Left kidney (tissue), 1 donor: ENCODE measurements at regions not wholly inside any gene's neighbourhood (a gene's known extent, or its start where the extent isn't known, plus 50 kb on each side); places are given as distances from the start of the nearest gene placed in this dataset.

Experiments
- DNase-seq: peaks from one replicate; pipeline ENCODE4 v3.0.0-alpha.2; 2013

DNA sequence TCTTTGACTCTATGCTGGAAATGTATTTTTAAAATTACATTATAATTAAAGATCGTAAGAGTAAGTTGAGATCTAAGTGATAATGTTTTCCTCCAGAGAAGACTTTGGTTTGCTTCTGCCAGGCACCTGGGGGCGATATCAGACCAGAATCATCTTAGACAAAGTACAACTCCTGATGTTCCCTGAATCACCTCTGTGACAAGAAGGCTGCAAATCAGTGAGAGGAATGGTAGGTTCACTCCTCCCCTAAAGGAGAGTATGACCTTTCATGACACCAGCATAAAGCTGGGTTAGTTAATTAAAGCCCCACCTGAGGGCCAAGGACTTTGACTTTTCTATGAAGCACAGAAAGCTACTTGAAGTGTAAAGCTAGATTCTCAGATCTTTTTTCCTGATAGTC, 114.4 kb upstream of the DTNA start:
- DNase-seq = peak; percentile 21

GRCh38 chr18:34598120-34598635, 111.9 kb upstream of the DTNA start:
- no peak for DNase-seq

DNA sequence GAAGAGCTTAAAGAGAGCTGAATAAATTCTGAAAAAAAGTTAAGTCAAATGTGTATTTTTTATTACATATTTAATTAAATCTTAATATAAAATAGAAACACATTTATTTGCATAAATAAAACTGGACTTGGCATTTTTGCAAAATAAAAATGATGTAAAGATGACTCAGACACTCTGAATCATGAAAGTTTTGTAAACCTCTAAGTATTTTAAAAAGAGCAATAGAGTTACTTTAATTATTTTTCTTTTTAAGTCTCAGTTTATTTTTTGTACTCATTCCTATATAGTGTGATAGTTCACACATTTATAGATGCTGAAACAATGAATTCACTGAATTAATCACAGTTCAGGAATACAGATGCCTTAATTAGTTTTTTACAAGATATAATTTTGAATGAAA, 109.9 kb upstream of the DTNA start:
- DNase-seq = no peak

- DNase-seq = no peak
Measured at GRCh38 chr18:34600874-34601656, 109.0 kb upstream of the DTNA start.

DNA sequence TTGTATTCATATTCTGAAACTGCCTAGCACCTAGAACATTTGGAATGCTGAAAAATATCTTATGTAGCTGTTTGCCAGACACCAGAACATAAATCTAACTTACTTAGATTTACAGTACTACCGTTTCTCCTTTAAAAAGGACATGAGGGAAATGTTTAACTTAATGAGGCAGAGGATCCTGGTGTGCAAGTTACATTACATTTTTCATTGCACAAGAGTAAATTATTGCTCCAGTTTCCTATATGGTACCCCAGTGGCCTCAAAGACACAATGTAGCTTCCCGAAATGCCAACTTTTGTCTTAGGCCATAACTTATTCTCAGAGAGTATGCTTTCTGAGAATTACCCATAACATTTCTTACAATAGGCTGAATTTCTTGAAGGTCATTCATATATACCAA, 105.5 kb upstream of the DTNA start:
- DNase-seq = no peak

DNA sequence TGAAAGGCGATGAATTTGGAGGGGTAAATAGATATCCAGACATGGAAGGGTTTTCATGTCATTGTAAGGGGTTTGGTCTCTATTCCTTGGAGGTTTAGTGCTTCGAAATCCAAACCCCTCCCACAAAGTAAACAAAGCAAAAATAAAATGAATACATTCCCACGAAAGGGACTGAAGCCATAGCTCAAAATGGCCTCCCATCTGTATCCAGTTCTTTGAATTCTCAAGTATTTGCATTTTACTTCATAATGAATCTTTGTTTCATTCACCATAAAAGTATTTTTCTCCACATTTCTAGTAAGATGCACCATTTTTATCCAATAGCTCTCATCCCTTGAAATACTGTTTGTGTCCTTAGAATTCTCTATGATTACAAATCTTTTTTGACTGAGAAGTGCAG, 103.2 kb upstream of the DTNA start:
- no peak for DNase-seq

- no peak for DNase-seq
Measured at GRCh38 chr18:34608064-34608463, 102.0 kb upstream of the DTNA start.

- no peak for DNase-seq
Measured at GRCh38 chr18:34609986-34610648, 100.0 kb upstream of the DTNA start.

DNA sequence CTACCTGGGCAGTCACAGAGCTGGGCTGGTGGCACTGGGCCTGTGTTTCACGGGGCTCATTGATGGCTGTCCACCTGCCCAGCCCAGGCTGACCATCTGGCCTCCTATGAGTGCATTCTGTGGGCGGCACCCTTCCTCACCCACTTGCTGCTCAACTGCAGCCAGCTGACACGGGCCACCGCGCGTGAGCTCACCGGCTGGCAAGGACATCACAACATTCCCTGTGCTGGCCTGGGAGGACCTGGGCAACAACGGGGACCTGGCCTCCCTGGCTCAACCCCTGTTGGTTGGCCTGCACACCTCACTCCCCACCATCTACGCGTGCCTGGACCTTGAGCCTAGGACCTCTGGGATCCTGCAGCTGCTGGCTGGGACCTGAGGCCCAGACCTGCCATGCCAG, 98.2 kb upstream of the DTNA start:
- DNase-seq = no peak

- no peak for DNase-seq
Measured at GRCh38 chr18:34620258-34620861, 89.7 kb upstream of the DTNA start.

GRCh38 chr18:34623557-34623956, 86.5 kb upstream of the DTNA start:
- no peak for DNase-seq

GRCh38 chr18:34624551-34624950, 85.5 kb upstream of the DTNA start:
- DNase-seq = no peak

- no peak for DNase-seq
Measured at GRCh38 chr18:34626404-34627136, 83.5 kb upstream of the DTNA start.

GRCh38 chr18:34627137-34627920, 82.8 kb upstream of the DTNA start:
- no peak for DNase-seq

DNA sequence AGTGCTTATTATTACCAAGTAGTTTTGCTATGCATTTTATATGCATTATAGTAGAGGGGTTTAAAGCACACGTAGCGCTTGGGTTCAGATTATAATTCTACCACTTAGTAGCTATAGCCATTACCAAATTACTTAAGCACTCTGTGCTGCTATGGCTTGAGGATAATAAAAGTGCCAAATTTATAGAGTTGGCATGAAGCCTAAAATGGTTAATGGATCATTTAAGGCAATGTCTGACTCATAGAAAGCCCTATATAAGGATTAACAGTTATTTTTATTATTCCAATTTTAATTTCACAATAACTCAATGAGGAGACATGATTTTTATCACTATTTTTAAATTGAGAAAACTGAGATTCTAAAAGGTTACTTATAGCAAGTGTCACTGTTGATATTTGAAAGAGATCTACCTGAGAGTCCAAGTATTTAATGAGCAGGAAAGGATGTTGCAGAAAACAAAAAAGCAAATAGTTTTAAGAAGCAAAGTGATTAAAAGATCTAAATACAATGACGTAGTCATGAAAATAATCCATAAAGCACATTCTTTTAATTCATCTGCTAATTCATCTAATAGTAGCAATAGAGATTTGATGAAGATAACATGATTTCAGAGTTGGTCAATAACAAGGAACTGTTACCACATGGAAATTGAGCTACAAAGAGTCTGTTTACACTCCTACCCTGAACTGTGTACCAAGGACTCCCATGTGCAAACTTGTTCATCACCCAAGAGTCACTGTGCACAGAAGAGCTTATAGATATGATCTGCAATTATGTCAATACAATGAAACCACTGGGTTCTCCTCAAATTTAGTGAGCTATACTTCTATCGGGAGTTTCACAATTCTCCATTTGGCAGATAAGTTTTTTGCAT, 78.8 kb upstream of the DTNA start:
- no peak for DNase-seq

GRCh38 chr18:34632321-34632720, 77.8 kb upstream of the DTNA start:
- DNase-seq = no peak

- DNase-seq = no peak
Measured at GRCh38 chr18:34633368-34633767, 76.7 kb upstream of the DTNA start.

DNA sequence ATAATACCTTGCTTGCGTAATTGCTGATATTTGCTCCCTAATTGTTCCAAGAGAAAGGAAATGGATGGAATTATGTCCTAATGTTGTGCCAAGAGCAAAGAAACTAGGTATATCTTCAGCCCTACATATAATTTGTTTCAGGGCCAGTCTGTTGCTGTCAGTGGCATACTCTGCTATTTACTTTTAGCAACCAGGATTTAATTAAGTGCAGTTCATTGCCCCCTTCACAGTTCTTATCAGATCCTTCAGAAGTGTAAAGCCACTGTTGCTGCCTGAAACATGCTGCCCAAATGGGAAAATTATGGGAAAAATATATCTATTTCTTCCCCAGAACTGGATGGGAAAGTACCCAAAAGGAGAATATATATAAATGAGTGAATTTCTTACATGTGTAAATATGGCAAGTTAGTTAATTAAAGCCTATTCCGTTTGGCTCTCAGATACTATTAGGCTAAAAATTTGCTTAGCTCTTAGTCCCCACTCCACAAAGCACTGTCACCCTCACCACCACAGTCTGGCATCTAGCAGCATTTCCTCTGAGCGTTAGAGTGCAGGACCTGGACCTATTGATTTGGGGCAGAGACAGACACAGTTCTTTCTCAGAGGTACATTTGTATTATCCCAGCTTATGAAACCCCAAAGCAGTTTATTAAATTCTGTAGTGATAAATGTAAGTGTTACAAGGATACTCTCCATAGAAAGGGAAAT, 72.8 kb upstream of the DTNA start:
- no peak for DNase-seq

DNA sequence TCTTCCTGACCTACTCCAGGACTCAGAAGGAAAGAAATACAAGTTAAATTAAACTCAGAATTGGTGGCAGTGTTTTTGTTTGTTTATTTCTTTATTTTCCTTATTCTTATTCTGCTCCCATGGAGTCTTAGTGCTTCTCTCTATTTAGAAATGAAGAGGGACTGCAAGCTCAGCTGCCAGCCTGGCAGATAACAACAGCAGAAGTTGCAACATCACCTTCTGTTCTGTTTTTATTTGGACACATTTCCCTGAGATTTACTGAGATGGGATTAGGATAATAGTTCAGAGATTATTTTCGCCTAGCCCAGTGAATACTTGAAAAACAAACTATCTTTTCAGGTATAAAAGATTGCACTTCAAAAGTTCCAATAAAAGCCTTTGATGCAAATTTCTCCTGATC, 70.4 kb upstream of the DTNA start:
- DNase-seq = no peak

DNA sequence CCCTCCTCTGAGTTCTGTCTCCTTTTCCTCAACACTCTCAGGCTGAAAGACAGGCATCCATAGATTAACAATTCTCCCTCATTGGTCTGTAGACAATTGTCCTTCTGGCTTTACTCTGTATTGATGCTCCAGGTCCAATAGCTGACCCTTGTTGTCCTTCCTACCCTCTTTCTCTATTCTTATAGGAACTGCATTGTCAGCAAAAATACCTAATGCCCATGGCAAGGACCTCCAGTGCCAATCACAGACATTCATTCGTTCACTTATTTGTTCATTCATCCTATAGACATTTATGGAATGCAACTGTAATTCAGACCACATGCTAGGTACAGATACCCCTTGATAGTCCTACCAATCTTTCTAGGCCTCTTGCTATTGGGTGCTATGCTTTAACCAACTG, 69.8 kb upstream of the DTNA start:
- DNase-seq = no peak
